ENCODE measurements at regions not wholly inside any gene's neighbourhood (a gene's known extent, or its start where the extent isn't known, plus 50 kb on each side); places are given as distances from the start of the nearest gene placed in this dataset.

DNA sequence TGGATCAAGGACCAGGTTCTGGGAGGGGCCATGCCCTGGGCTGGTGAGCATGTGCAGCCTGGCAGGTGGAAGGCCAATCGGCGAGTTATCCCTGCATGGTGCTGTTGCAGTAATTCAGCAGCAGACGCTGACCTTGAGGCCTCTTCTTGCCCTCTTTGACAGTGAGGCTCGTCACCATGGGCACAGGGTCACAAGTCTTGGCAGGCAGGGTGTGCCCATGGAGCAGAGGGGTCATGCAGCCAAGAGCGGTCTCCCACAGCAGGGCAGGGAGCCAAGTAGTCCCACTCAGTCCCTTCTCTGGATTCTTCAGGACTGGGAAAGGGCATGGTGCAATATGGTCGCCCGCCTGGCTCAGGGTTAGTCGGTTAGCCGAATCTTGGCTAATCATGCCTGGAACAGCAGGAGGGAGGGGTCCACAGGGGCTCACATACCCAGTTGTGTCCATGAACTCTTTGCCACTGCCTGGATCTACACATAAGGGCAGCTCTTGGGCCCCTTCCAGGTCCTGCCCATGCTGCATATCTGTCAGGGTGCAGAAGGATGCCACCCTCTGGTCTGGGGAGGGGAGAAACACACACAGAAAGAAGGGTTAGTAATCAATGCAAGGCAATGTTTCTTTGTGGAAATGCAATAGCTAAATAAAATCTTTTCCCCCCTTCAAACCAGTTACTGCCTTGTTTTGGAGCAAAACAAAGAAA is 226.8 kb downstream of the SIPA1L2 start:
- TF ChIP-seq, protein P1, sequence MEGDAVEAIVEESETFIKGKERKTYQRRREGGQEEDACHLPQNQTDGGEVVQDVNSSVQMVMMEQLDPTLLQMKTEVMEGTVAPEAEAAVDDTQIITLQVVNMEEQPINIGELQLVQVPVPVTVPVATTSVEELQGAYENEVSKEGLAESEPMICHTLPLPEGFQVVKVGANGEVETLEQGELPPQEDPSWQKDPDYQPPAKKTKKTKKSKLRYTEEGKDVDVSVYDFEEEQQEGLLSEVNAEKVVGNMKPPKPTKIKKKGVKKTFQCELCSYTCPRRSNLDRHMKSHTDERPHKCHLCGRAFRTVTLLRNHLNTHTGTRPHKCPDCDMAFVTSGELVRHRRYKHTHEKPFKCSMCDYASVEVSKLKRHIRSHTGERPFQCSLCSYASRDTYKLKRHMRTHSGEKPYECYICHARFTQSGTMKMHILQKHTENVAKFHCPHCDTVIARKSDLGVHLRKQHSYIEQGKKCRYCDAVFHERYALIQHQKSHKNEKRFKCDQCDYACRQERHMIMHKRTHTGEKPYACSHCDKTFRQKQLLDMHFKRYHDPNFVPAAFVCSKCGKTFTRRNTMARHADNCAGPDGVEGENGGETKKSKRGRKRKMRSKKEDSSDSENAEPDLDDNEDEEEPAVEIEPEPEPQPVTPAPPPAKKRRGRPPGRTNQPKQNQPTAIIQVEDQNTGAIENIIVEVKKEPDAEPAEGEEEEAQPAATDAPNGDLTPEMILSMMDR (IDR thresholded peaks at IDR 0.05) = no peak
- Histone ChIP-seq H3K27ac (no peak overlapping the region), H3K4me3 (no peak overlapping the region)
- DNase-seq (ENCODE audit: low spot score) = no peak

DNA sequence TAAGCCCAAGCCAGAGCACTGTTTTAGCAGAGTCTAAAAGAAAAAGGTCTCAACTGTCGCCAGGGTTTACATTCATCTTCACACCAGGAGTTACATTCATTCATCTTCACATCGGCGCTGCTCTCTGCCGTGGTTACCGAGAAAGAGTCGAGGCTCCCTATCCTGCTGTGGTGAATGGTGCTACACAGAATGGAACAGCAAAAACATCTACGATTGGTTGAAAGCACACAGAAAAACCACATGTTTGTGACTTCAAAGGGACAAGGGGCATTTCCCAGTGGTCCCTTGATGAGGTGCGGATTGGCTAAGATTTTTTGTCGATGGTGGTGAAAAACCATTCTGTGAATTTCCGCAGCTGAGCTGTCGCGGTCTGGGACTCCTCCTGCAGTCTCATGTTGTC is 231.1 kb downstream of the SIPA1L2 start:
- TF ChIP-seq, protein P1 (IDR thresholded peaks at IDR 0.05) = no peak
- DNase-seq (ENCODE audit: low spot score) = no peak
- Histone ChIP-seq H3K4me3 (no peak overlapping the region), H3K27ac (no peak overlapping the region)

DNA sequence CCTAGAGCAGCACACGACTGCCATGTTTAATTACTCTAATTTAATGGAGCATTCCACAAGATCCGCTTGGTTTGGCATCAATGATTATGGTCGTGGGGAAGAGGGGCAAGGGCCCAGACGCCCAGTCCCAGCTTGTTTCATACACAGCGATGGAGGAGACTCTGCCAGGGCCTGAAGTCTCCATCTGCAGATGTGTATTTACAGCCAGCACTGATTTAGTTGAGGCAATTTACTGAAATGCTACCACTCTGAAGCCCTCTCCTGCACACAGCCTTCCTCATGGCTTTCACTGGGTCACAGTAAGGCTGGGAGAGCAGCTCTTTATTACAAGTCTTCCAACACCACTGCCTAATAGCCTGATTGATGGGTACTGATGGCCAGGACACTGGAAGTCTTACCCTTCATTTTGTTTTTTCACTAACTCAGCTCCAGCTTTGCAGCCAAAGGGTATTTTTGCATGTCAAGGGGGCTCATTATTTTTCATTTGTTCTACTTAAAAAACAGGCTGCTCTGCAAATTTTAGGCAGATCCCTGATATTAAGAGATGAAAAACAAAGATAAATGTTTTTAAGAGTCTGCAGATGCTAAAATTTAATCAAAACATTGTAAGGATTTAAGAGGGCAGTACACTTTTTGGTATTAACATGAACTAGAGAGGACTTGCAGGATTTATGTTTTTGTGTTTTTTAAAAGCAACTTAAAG is 236.3 kb downstream of the SIPA1L2 start:
- no peak overlapping the region for H3K4me3 ChIP-seq
- H3K27ac ChIP-seq = no peak overlapping the region
- no peak for DNase-seq (ENCODE audit: low spot score)
- TF ChIP-seq, protein P1 (IDR thresholded peaks at IDR 0.05) = no peak

DNA sequence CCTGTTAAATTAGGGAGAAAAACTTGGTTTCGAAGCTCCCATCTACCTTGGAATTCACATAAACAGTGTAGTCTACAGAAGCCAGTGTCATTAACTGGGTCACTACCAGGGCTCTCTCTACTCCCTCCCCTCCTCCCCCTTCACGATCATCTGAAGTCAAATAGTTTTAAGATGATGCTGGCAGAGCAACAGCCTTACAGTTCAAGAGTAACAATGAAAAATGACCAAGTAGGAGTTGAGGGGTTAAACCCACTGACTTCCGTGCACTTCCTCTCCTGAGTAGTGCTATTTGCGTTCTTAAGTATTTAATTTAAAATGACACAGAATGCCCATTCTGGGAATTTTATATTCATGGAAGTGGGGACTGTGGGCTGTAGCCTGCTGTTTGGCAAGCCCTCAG is 236.9 kb downstream of the SIPA1L2 start:
- TF ChIP-seq, protein P1 (IDR thresholded peaks at IDR 0.05) = no peak
- no peak for DNase-seq (ENCODE audit: low spot score)
- Histone ChIP-seq H3K27ac (no peak overlapping the region), H3K4me3 (no peak overlapping the region)

DNA sequence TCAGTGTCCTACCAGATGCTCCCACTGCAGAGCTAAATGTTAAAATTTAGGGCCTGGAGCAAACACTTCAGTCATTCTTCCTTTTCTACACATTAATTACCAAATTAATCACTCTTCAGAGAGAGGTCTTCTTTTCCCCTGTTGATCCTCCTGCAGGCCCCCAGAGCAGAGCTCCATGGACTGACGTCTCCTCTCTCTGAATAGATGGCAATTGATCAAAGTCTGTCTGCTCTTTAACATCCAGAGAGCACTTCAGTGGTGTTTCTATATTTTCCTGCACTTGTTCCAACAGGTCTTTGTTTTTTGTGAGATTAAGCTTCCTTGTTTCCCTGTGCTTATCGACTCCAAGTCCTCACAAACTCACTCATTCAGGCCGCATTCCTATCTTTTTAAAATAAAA is 239.3 kb downstream of the SIPA1L2 start:
- no peak overlapping the region for H3K4me3 ChIP-seq
- H3K27ac ChIP-seq = no peak overlapping the region

DNA sequence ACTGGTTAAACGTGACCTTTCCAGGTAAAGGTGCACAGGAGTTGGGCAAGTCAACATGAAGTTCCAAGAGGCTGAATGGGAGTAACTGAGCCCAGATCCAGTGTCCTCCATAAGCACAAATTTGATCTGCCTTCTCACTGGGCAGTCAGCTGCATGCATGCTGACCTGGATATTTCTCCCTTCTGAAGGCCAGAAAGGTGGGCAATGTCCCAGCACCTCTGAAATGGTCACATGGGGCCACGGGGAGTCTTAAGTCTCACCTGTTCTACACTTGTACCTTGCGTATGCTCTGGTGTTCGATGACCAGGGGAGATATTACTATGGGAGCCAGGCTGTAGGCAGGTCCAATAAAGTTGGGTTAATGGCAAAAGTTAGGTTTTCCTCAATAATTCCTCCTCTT is 240.2 kb downstream of the SIPA1L2 start:
- DNase-seq (ENCODE audit: low spot score) = no peak
- TF ChIP-seq, protein P1 (IDR thresholded peaks at IDR 0.05) = no peak
- H3K4me3 ChIP-seq = no peak overlapping the region
- no peak overlapping the region for H3K27ac ChIP-seq

More for the DNA sequence above, 239.3 kb downstream of the SIPA1L2 start:
- DNase-seq (ENCODE audit: low spot score) = no peak
- TF ChIP-seq, protein P1 (IDR thresholded peaks at IDR 0.05) = no peak

DNA sequence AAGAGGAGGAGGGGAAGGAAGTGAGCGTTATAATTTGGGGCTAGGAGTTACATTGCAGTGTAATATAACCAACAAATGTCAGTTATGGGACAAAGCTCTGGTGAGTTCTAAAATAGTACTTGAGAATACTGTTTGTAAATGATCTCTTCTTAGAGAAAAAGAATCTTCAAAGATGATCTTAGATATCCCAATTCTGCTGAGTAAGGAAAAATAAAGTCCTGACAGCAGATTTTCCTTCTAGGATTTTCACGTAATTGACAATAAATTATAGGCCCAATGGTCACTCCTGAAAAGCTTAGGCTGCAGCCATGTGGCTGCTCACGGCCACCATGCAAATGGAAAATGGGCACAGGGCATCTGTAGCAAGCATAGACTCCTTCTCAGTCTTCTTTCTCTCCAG is 241.6 kb downstream of the SIPA1L2 start:
- Histone ChIP-seq H3K27ac (no peak overlapping the region), H3K4me3 (no peak overlapping the region)
- no peak for DNase-seq (ENCODE audit: low spot score)
- TF ChIP-seq, protein P1 (IDR thresholded peaks at IDR 0.05) = no peak
